SK-N-SH (cell line): ENCODE measurements at regions not wholly inside any gene's neighbourhood (a gene's known extent, or its start where the extent isn't known, plus 50 kb on each side); places are given as distances from the start of the nearest gene placed in this dataset.

ENCODE experiments used
- CTCF ChIA-PET: fragments of 300-600, 350-600 bp; formaldehyde crosslinking; extraction: SDS; loops from one replicate; lab custom pipeline; 2021; lab: Yijun Ruan, JAX
- POLR2A ChIA-PET: fragments of 350-600 bp; sonication (Branson Sonifier 250); formaldehyde crosslinking; extraction: SDS; loops from one replicate; lab custom pipeline; 2020; ENCODE audit warnings: antibody characterized with exemption, inconsistent platforms; lab: Yijun Ruan, JAX
- DNase-seq: peaks from one replicate; pipeline ENCODE4 v3.0.0; 2012
- H2AFZ ChIP-seq: fragments of 200-600 bp; sonication (generic); 2 replicates; pipeline ENCODE4 v1.8.1; 2016; ENCODE audit warnings: antibody characterized with exemption, mild to moderate bottlenecking, low read depth
- H3F3A ChIP-seq: fragments of 200-600 bp; sonication (generic); replicated peaks from 2 replicates; pipeline ENCODE3; 2016; ENCODE audit warnings: antibody characterized with exemption, mild to moderate bottlenecking; ENCODE audit not compliant: insufficient read depth
- H3K27ac ChIP-seq, 2 experiments: fragments of 200-500 bp in 1 of 2; fragments of 200-600 bp in 1 of 2; sonication (Bioruptor generic) in 1 of 2; sonication (generic), shearing (Covaris generic) in 1 of 2; 2 replicates each; pipeline versions ENCODE4 v1.5.1 to v1.6.1; 2014 to 2016; ENCODE audit warnings: low read depth in 2 of 2, inconsistent platforms in 1 of 2, low read length in 1 of 2, mild to moderate bottlenecking in 1 of 2, mixed read lengths in 1 of 2
- H3K27me3 ChIP-seq: fragments of 200-600 bp; sonication (generic), shearing (Covaris generic); 2 replicates; pipeline ENCODE4 v1.6.1; 2016; ENCODE audit warnings: mixed run types; ENCODE audit not compliant: insufficient read depth
- H3K36me3 ChIP-seq, 2 experiments: fragments of 200-500 bp in 1 of 2; fragments of 200-600 bp in 1 of 2; sonication (Bioruptor generic) in 1 of 2; sonication (generic) in 1 of 2; replicated peaks in 1 of 2; 2 replicates each; pipeline versions ENCODE3 to v1.5.1; 2014 to 2016; ENCODE audit warnings: low read length in 1 of 2, mild to moderate bottlenecking in 1 of 2; ENCODE audit not compliant: insufficient read depth in 2 of 2, control insufficient read depth in 1 of 2
- H3K4me1 ChIP-seq, 2 experiments: fragments of 200-500 bp in 1 of 2; fragments of 200-600 bp in 1 of 2; sonication (Bioruptor generic) in 1 of 2; sonication (generic), shearing (Covaris generic) in 1 of 2; 2 replicates each; pipeline versions ENCODE4 v1.5.1 to v1.6.1; 2014 to 2016; ENCODE audit warnings: low read depth in 1 of 2, low read length in 1 of 2, mixed run types in 1 of 2; ENCODE audit not compliant: insufficient read depth in 2 of 2, control insufficient read depth in 1 of 2
- H3K4me2 ChIP-seq: fragments of 200-600 bp; sonication (generic), shearing (Covaris generic); 2 replicates; pipeline ENCODE4 v1.6.1; 2017; ENCODE audit warnings: mixed run types
- H3K4me3 ChIP-seq, 2 experiments: fragments of 200-500 bp in 1 of 2; fragments of 200-600 bp in 1 of 2; sonication (Bioruptor generic) in 1 of 2; sonication (generic), shearing (Covaris generic) in 1 of 2; 2 replicates each; pipeline versions ENCODE4 v1.5.1 to v1.8.1; 2014 to 2016; ENCODE audit warnings: low read depth in 2 of 2, inconsistent platforms in 1 of 2, low read length in 1 of 2, mild to moderate bottlenecking in 1 of 2, mixed read lengths in 1 of 2, moderate library complexity in 1 of 2
- H3K79me2 ChIP-seq: fragments of 200-600 bp; sonication (generic); 2 replicates; pipeline ENCODE4 v1.8.1; 2017; ENCODE audit warnings: mild to moderate bottlenecking; ENCODE audit not compliant: insufficient read depth
- H3K9ac ChIP-seq: fragments of 200-600 bp; sonication (generic); 2 replicates; pipeline ENCODE4 v1.6.1; 2017; ENCODE audit warnings: mixed run types
- H3K9me2 ChIP-seq: fragments of 200-600 bp; sonication (generic); 2 replicates; pipeline ENCODE4 v1.6.1; 2017; ENCODE audit warnings: mixed run types
- H3K9me3 ChIP-seq: fragments of 200-600 bp; sonication (generic); 2 replicates; pipeline ENCODE4 v1.6.1; 2017; ENCODE audit warnings: mixed run types, mild to moderate bottlenecking, moderate library complexity
- H4K20me1 ChIP-seq: fragments of 200-600 bp; sonication (generic); 2 replicates; pipeline ENCODE4 v1.6.1; 2017; ENCODE audit warnings: mild to moderate bottlenecking, mixed run types; ENCODE audit not compliant: insufficient read depth
- CTCF ChIP-seq: fragments of 200-600 bp; sonication (generic); IDR thresholded peaks from 2 replicates; pipeline ENCODE4 v1.6.1; 2017; ENCODE audit warnings: antibody characterized with exemption, mild to moderate bottlenecking, moderate library complexity
- EP300 ChIP-seq, 2 experiments: IDR thresholded peaks; 2 replicates each; pipeline versions ENCODE4 v1.4.0 to v1.6.1; 2012; ENCODE audit warnings: borderline replicate concordance in 1 of 2, low read depth in 1 of 2, low read length in 1 of 2
- EZH2phosphoT487 ChIP-seq: fragments of 200-600 bp; sonication (generic); IDR thresholded peaks from 2 replicates; pipeline ENCODE4 v1.6.1; 2017; ENCODE audit warnings: low read depth, mixed run types, mild to moderate bottlenecking, antibody characterized with exemption, moderate library complexity, borderline replicate concordance
- FOSL2 ChIP-seq: IDR thresholded peaks from 2 replicates; pipeline ENCODE4 v1.4.0; 2012; ENCODE audit warnings: low read depth, mild to moderate bottlenecking, moderate library complexity, borderline replicate concordance
- FOXJ3 ChIP-seq: sonication (generic); formaldehyde crosslinking; IDR thresholded peaks from 2 replicates; pipeline ENCODE4 v1.5.1; 2020; ENCODE audit warnings: mild to moderate bottlenecking, missing genetic modification reagents
- FOXM1 ChIP-seq: IDR thresholded peaks from 2 replicates; pipeline ENCODE4 v1.4.0; 2012; ENCODE audit warnings: low read depth, mild to moderate bottlenecking
- GATA2 ChIP-seq: sonication (generic); formaldehyde crosslinking; IDR thresholded peaks from 2 replicates; pipeline ENCODE4 v1.5.0; 2020; ENCODE audit warnings: mild to moderate bottlenecking, missing genetic modification reagents
- NFIC ChIP-seq: IDR thresholded peaks from 2 replicates; pipeline ENCODE4 v1.4.0; 2012; ENCODE audit warnings: borderline replicate concordance
- PBX3 ChIP-seq: IDR thresholded peaks from 2 replicates; pipeline ENCODE4; 2012
- POLR2AphosphoS5 ChIP-seq: IDR thresholded peaks from 2 replicates; pipeline ENCODE4 v1.6.1; 2012; ENCODE audit warnings: low read depth, low read length
- RAD21 ChIP-seq: IDR thresholded peaks from 2 replicates; pipeline ENCODE4 v1.6.1; 2012; ENCODE audit warnings: mild to moderate bottlenecking, low read length
- RCOR1 ChIP-seq: fragments of 150-350 bp; IDR thresholded peaks from 2 replicates; pipeline ENCODE4 v1.6.1; 2017; ENCODE audit warnings: antibody characterized with exemption, low read length
- RFX5 ChIP-seq: IDR thresholded peaks from 2 replicates; pipeline ENCODE4 v1.6.1; 2012; ENCODE audit warnings: mild to moderate bottlenecking, improper control_type of control experiment, low read length
- RXRA ChIP-seq: IDR thresholded peaks from 2 replicates; pipeline ENCODE4 v1.4.0; 2012; ENCODE audit warnings: low read depth, mild to moderate bottlenecking, borderline replicate concordance
- SMC3 ChIP-seq: IDR thresholded peaks from 2 replicates; pipeline ENCODE4 v1.6.1; 2012; ENCODE audit warnings: low read depth, low read length, improper control_type of control experiment
- TEAD4 ChIP-seq: IDR thresholded peaks from 2 replicates; pipeline ENCODE4 v1.4.0; 2012; ENCODE audit warnings: mild to moderate bottlenecking, borderline replicate concordance; ENCODE audit not compliant: insufficient read depth
- YY1 ChIP-seq: IDR thresholded peaks from 2 replicates; pipeline ENCODE4 v1.4.0; 2012; ENCODE audit warnings: low read depth, mild to moderate bottlenecking
- WGBS: methylation state at CpG from one replicate; pipeline ENCODE4 v1.1.6; 2017; ENCODE audit warnings: low lambda C conversion rate; 5-methylcytosine and 5-hydroxymethylcytosine counted together
- TF ChIP-seq, protein P1 (sequence below): fragments of 150-350 bp; IDR thresholded peaks from 2 replicates; pipeline ENCODE4 v1.6.1; 2017; ENCODE audit warnings: antibody characterized with exemption, low read length, low read depth, borderline replicate concordance
- TF ChIP-seq, protein P2 (sequence below): IDR thresholded peaks from 2 replicates; pipeline ENCODE4 v1.6.1; 2012; ENCODE audit warnings: mild to moderate bottlenecking, low read depth, low read length, moderate library complexity
- TF ChIP-seq, protein P3 (sequence below): IDR thresholded peaks from 2 replicates; pipeline ENCODE4 v1.4.0; 2012; ENCODE audit warnings: low read depth

DNA sequence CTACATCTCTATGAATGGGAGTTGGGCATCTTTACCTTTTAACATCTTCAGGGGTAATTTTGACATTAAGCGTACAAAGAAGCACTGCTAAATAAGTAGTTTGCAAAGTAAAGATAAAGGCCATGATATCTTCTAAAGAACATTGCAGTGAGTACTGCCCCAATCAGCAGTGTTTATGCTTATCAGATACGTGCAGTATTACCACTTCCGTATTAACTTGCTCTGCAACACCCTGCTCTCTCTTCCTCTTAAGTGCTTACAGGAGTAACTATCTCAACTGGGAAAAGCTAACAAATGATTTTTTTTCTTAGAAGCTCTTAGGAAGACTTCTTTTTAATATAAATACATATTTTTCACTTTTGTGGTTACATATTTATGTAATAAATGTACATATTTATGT, 793.7 kb upstream of the SLC10A2 start:
- H3K36me3 ChIP-seq = no peaks in the 10 kb centered on the region
- H3K9ac ChIP-seq = no peak overlapping the region
- WGBS = 77% methylated on average over 3 of the region's 3 CpGs
- H3K4me2 ChIP-seq = no peak overlapping the region
- TF ChIP-seq FOXJ3 (CRISPR knock-in tag) (no peak), RCOR1 (no peak), SMC3 (no peak), EZH2phosphoT487 (no peak), RXRA (no peak), YY1 (no peak), CTCF (no peak), TEAD4 (no peak), RFX5 (no peak), GATA2 (CRISPR knock-in tag) (no peak), PBX3 (no peak), FOXM1 (no peak), NFIC (no peak), POLR2AphosphoS5 (no peak), FOSL2 (no peak), EP300 (IDR thresholded peaks at IDR 0.05; ENCODE audit: borderline replicate concordance in 1 of 2, low read depth in 1 of 2, low read length in 1 of 2) (no peak), RAD21 (no peak)
- TF ChIP-seq, protein P1, sequence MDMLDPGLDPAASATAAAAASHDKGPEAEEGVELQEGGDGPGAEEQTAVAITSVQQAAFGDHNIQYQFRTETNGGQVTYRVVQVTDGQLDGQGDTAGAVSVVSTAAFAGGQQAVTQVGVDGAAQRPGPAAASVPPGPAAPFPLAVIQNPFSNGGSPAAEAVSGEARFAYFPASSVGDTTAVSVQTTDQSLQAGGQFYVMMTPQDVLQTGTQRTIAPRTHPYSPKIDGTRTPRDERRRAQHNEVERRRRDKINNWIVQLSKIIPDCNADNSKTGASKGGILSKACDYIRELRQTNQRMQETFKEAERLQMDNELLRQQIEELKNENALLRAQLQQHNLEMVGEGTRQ = no peak
- TF ChIP-seq, protein P2, sequence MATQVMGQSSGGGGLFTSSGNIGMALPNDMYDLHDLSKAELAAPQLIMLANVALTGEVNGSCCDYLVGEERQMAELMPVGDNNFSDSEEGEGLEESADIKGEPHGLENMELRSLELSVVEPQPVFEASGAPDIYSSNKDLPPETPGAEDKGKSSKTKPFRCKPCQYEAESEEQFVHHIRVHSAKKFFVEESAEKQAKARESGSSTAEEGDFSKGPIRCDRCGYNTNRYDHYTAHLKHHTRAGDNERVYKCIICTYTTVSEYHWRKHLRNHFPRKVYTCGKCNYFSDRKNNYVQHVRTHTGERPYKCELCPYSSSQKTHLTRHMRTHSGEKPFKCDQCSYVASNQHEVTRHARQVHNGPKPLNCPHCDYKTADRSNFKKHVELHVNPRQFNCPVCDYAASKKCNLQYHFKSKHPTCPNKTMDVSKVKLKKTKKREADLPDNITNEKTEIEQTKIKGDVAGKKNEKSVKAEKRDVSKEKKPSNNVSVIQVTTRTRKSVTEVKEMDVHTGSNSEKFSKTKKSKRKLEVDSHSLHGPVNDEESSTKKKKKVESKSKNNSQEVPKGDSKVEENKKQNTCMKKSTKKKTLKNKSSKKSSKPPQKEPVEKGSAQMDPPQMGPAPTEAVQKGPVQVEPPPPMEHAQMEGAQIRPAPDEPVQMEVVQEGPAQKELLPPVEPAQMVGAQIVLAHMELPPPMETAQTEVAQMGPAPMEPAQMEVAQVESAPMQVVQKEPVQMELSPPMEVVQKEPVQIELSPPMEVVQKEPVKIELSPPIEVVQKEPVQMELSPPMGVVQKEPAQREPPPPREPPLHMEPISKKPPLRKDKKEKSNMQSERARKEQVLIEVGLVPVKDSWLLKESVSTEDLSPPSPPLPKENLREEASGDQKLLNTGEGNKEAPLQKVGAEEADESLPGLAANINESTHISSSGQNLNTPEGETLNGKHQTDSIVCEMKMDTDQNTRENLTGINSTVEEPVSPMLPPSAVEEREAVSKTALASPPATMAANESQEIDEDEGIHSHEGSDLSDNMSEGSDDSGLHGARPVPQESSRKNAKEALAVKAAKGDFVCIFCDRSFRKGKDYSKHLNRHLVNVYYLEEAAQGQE = no peak
- TF ChIP-seq, protein P3, sequence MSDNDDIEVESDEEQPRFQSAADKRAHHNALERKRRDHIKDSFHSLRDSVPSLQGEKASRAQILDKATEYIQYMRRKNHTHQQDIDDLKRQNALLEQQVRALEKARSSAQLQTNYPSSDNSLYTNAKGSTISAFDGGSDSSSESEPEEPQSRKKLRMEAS = no peak
- no peak overlapping the region for H3K27ac ChIP-seq
- H3K27me3 ChIP-seq = no peaks in the 10 kb centered on the region
- no peaks in the 10 kb centered on the region for H3K9me3 ChIP-seq
- ChIA-PET POLR2A (no interaction called here), CTCF (interaction anchor here (1.3 to 1.4 kb wide), 2 partner anchors 13 to 20 kb away, joined by 3 read pairs; no protein-coding TSS in a partner anchor)
- no peak for DNase-seq
- no peaks in the 10 kb centered on the region for H3K4me1 ChIP-seq
- no peaks in the 10 kb centered on the region for H4K20me1 ChIP-seq
- no peaks in the 10 kb centered on the region for H3F3A ChIP-seq
- no peaks in the 10 kb centered on the region for H3K9me2 ChIP-seq
- H3K4me3 ChIP-seq = no peak overlapping the region
- no peaks in the 10 kb centered on the region for H3K79me2 ChIP-seq
- no peak overlapping the region for H2AFZ ChIP-seq
